ENCODE measurements at regions not wholly inside any gene's neighbourhood (a gene's known extent, or its start where the extent isn't known, plus 50 kb on each side); places are given as distances from the start of the nearest gene placed in this dataset.

- H3K27me3 ChIP-seq (replicated peaks in 1 of 4; ENCODE audit: control insufficient read depth in 3 of 4, extremely low read depth in 1 of 4, insufficient read depth in 3 of 4, low read length in 3 of 4), result no peaks in the 10 kb centered on the region
- no peak overlapping the region for H3K4me3 ChIP-seq (ENCODE audit: extremely low read depth in 1 of 4, insufficient read depth in 2 of 4, low read depth in 3 of 4, low read length in 4 of 4)
- H4K5ac ChIP-seq (ENCODE audit: insufficient read length, low read depth, low read length), result no peak overlapping the region
- no peak overlapping the region for H2BK5ac ChIP-seq (ENCODE audit: low read depth, low read length)
- H2BK12ac ChIP-seq (ENCODE audit: low read depth, low read length), result no peak overlapping the region
- DNase-seq (ENCODE audit: low read depth in 1 of 2, low spot score in 2 of 2) (no peak), FAIRE-seq (no peak)
- no peak overlapping the region for H2BK120ac ChIP-seq (replicated peaks; ENCODE audit: low read depth, low read length)
- H3K79me2 ChIP-seq (ENCODE audit: control insufficient read depth in 1 of 2, insufficient read depth in 2 of 2, low read length in 2 of 2), result no peaks in the 10 kb centered on the region
- no peak overlapping the region for H2BK20ac ChIP-seq (ENCODE audit: low read length)
- no peak overlapping the region for H3K18ac ChIP-seq (ENCODE audit: extremely low read depth, low read length)
- H2AK5ac ChIP-seq (ENCODE audit: low read depth, low read length), result no peak overlapping the region
- no peak overlapping the region for H4K91ac ChIP-seq (replicated peaks; ENCODE audit: insufficient read length, low read length)
- ChIA-PET POLR2A (ENCODE audit: partially characterized antibody) (no interaction called here), CTCF (ENCODE audit: partially characterized antibody) (interaction anchor here (1.2 to 1.4 kb wide), 2 partner anchors 9 kb away, joined by 3 to 4 read pairs; no protein-coding TSS in a partner anchor)
- H3K4ac ChIP-seq (replicated peaks; ENCODE audit: insufficient read length, low read depth, low read length), result no peak overlapping the region
- no peaks in the 10 kb centered on the region for H3K79me1 ChIP-seq (ENCODE audit: low read depth, low read length)
- no peaks in the 10 kb centered on the region for H3K23me2 ChIP-seq (ENCODE audit: low read depth, low read length)
- H3K14ac ChIP-seq (ENCODE audit: insufficient read length), result no peak overlapping the region
- no peaks in the 10 kb centered on the region for H4K20me1 ChIP-seq (replicated peaks in 1 of 2; ENCODE audit: control insufficient read depth in 1 of 2, insufficient read depth in 2 of 2, low read length in 2 of 2)
- H3K4me1 ChIP-seq (replicated peaks in 1 of 4; ENCODE audit: control insufficient read depth in 3 of 4, insufficient read depth in 4 of 4, low read length in 3 of 4), result peaks cover 0 to 4% (median 0%) of the 10 kb centered on the region in 4 experiments; a peak in 3 of 7 replicates
- H3K23ac ChIP-seq (ENCODE audit: insufficient read length), result no peak overlapping the region
- H3K9me3 ChIP-seq (ENCODE audit: insufficient read depth in 2 of 2, low read depth in 1 of 2, low read length in 1 of 2), result no peaks in the 10 kb centered on the region
- TF ChIP-seq JUND (IDR thresholded peaks at IDR 0.05; ENCODE audit: low read length) (no peak), MAX (IDR thresholded peaks at IDR 0.05) (no peak), EZH2 (IDR thresholded peaks at IDR 0.05; ENCODE audit: low read depth, low read length, severe bottlenecking) (no peak), SIRT6 (IDR thresholded peaks at IDR 0.05; ENCODE audit: low read length) (no peak)
- H2BK15ac ChIP-seq (ENCODE audit: low read length), result no peak overlapping the region
- no peak overlapping the region for H3K9ac ChIP-seq (replicated peaks in 1 of 4; ENCODE audit: extremely low read depth in 1 of 4, low read depth in 3 of 4, low read length in 3 of 4)
- H3K56ac ChIP-seq (replicated peaks; ENCODE audit: insufficient read length, low read depth, low read length), result no peak overlapping the region
- H3K27ac ChIP-seq (ENCODE audit: low read depth, low read length), result no peak overlapping the region
- no peaks in the 10 kb centered on the region; a peak in 1 of 8 replicates for H3K36me3 ChIP-seq (ENCODE audit: control insufficient read depth in 2 of 4, insufficient read depth in 4 of 4, low read length in 3 of 4)
- H4K8ac ChIP-seq (ENCODE audit: extremely low read depth, insufficient read depth, low read length), result no peak overlapping the region
- H2AFZ ChIP-seq (ENCODE audit: low read length), result no peak overlapping the region
- H3K4me2 ChIP-seq (ENCODE audit: insufficient read depth in 1 of 2, low read depth in 2 of 2, low read length in 2 of 2), result no peak overlapping the region
Measured at GRCh38 chr7:83850941-83851340, 202.0 kb upstream of the SEMA3E start.

Data from H1 (cell line).